Fibroblast of skin of back (primary cell): ENCODE measurements at regions not wholly inside any gene's neighbourhood (a gene's known extent, or its start where the extent isn't known, plus 50 kb on each side); places are given as distances from the start of the nearest gene placed in this dataset.
"Not testable (repeated sequence)": the region's sequence is repeated elsewhere in the genome, so short reads cannot be mapped to it uniquely, and the experiment has no call there.

Experiments
- DNase-seq: peaks from one replicate; pipeline ENCODE4 v3.0.0-alpha.2; 2013

DNA sequence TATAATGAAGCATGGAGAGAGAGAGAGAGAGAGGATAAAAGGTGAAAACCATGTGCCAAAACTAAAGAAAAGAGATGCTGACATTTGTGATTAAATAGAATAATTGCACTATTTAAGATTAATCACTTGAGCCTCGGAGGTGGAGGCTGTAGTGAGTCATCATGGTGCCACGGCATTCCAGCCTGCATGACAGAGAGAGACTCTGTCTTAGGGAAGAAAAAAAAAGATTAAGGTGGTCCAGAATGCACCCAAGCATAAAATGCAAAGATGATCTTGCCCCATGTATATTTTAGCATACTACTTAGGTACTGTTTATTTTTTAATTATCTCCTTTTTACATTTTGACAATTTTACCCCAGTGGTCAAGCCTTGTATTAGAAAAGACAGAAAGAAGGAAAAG lies 742.5 kb downstream of the SPATA31A1 start:
- peak; percentile 34 for DNase-seq

DNA sequence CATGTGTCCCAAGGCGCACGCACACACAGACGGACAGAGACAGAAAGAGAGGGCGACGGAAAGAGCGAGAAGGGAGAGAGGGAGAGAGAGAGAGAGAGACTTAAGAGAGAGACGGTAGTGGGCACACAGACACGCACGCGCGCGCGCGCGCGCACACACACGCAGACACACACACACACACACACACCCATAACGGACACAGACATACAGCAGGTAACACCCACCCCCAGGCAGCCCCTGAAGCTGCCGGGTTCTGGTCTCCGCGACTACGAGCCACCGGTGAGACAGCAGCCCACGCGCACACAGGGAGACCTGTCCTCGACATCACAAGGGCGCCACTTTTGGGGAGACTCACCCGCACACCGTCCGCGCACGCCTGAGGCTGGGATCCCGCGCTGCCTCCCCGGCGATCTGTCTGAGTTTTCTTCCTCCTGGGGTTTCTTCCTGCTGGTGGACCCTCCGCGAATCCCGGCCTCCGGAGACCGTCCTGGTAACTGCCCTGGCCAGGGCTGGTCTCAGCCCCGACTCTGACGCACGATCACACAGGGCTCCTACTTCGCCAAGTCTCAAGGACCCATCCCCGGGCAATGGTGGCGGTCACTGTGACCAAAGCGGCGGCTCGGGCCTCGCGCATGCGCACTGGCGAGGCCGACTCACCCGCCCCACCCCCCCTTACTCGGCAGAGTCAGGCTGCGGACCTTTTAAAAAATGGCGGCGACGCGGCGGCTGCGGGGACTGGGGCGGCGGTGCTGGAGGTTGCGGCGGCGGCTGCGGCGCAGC lies 750.7 kb downstream of the SPATA31A1 start:
- peak; percentile 1 for DNase-seq

- DNase-seq = not testable (repeated sequence)
Observed at GRCh38 chr9:40106783-40107248, 751.3 kb downstream of the SPATA31A1 start.

- not testable (repeated sequence) for DNase-seq
Observed at GRCh38 chr9:40107251-40107650, 751.8 kb downstream of the SPATA31A1 start.

DNA sequence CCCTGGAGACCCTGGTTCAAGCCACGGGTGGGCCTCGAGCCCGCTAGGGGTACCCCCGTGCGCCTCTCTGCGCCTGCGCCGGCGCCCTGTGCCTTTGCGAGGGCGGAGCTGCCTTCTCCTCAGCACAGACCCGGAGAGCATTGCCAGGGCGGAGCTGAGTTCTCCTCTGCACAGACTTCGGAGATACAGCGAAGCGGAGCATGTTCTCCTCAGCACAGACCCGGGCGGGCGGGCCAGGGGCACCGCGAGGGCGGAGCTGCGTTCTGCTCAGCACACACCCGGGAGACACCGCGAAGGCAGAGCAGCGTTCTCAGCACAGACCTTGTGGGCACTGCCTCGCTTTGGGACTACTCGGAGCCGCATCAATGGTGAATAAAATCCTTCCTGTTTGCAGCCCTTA lies 753.0 kb downstream of the SPATA31A1 start:
- not testable (repeated sequence) for DNase-seq

GRCh38 chr9:40110751-40111150 lies 755.3 kb downstream of the SPATA31A1 start:
- DNase-seq = not testable (repeated sequence)

DNA sequence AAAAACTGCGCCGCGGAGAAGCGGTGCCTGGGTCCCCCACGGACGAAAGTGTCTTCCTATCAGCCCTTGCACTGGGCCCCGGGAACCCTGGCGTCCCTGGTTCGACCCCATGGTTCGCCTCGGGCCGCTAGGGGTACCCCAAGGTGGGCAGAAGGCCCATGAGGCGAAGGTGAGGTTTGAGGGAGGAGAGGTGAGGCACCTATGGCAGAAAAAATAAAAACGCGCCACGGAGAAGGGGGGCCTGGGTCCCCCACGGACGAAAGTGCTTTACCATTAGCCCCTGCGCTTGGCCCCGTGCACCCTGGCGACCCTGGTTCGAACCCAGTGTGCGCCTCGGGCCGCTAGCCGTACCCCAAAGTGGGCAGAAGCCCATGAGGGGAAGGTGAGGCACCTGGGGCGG lies 756.1 kb downstream of the SPATA31A1 start:
- DNase-seq = not testable (repeated sequence)

DNA sequence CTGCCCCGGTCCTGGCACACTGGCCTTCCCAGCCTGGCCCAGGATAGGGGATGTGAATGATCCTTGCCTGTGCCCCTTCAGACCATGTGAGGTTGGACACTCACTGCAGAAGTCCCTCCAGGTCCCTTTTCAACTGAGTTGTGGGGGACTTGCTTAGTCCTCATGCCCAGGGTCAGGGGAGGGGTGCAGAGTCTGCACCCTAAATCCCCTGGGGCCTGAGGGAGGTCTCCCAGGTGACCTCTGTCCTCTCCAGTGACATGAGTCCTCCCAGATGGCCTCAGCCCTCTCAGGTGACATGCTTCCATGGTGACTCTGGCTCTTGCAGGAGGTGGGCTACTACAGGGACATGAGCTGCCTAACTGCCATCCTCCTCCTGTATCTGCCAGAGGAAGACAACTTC lies 775.1 kb downstream of the SPATA31A1 start:
- not testable (repeated sequence) for DNase-seq

GRCh38 chr9:40169204-40169603 lies 813.7 kb downstream of the SPATA31A1 start:
- not testable (repeated sequence) for DNase-seq

DNA sequence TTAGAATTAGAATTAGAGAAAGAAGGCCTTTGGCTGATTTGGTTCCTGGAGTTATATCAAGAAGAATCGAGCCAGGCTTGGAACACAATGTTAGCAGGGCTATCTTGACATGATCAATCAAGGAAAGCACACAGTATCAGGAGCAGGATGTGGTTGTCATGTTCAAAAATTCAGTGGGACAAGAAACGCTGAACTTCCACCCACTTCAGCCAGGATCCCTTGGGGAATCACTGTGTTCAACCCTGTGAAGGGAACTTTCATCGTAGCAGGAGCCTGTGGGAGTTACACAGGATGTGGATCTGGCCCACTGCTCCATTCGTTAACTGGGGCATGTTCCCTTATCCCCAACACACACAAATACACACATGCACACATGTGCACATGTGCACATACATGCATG lies 817.8 kb downstream of the SPATA31A1 start:
- DNase-seq = not testable (repeated sequence)

DNA sequence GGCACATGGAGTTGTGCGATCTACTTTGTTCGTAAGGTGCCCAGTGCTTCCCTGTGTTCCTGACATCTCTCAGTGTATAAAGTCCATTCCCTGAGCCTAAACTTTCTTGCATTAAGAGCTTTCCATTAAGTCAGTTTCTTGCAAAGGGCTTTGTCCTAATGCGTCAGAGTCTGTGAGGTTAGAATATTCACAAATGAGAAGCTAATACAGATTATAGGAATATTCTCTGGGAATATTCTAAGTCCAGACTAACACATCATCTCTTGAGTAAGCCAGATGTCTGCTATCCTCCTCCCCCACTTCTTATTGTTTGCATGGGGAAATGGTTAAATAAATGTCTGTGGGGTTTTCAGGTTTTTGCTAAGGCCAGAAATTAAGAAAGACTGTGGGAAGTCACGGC lies 818.6 kb downstream of the SPATA31A1 start:
- DNase-seq = not testable (repeated sequence)

GRCh38 chr9:40177403-40177802 lies 821.9 kb downstream of the SPATA31A1 start:
- peak; percentile 13 for DNase-seq

DNA sequence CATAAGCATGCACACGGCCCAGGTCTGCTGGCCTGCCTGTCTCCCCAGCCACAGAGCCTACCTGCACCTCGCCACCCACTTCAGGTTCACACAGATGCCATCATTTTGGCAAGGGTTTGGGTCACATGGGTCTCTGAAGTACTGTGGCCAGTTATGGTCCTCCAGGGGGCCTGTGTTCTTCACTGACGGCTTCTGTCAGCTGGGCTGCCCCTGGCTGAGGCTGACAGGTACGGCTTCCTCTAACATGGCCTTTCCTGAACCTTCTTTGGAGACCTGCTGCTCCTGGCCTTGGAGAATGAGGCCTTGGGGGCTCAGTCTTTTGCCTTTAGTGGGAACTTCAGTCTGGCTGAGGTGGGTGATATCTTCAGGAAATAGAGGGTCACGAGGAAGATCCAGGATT lies 835.9 kb downstream of the SPATA31A1 start:
- not testable (repeated sequence) for DNase-seq

DNA sequence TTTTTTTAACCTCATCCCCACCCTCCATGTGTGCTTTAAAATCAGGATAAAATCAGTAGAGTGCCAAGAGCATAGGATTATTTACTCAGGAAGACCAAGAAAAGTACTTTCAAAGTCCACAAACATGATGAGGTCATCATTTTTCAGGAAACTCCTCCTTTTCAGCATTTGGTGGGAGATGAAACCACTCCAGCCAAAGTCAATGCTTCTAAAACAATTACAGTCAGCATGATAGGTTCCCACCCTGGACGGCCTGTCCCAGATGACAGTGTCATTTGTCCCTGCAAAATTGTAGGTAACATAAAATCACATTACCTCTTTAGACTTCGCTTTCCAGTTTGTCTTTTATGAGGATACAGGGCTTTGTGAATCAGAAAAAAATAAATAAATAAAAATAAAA lies 836.7 kb downstream of the SPATA31A1 start:
- not testable (repeated sequence) for DNase-seq

GRCh38 chr9:40196165-40196714 lies 840.8 kb downstream of the SPATA31A1 start:
- DNase-seq = not testable (repeated sequence)

DNA sequence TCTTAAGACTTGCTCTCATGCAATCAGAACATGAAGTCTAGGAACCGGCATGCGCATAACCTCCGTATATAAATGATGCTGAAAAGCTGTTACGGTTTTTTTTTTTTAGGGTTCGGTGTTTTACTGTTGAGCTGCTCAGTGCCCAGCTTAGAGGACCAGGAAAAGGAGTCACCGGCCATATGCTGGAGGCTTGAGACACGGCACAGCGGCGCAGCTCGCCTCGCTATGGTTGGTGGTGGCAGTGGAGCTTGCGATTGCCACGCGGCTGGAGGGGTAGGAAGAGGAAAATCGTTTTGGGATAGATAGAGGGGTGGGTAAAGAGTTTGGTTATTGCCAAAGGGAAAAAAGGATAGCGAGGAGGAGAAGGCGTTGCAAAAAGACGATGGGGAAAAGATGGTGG lies 841.3 kb downstream of the SPATA31A1 start:
- not testable (repeated sequence) for DNase-seq

- DNase-seq = not testable (repeated sequence)
Observed at GRCh38 chr9:40221596-40222233, 866.2 kb downstream of the SPATA31A1 start.

GRCh38 chr9:40222617-40223200 lies 867.2 kb downstream of the SPATA31A1 start:
- not testable (repeated sequence) for DNase-seq

- not testable (repeated sequence) for DNase-seq
Observed at GRCh38 chr9:40223353-40223752, 867.9 kb downstream of the SPATA31A1 start.
